Smooth muscle cell (in vitro differentiated cells): ENCODE measurements at regions not wholly inside any gene's neighbourhood (a gene's known extent, or its start where the extent isn't known, plus 50 kb on each side); places are given as distances from the start of the nearest gene placed in this dataset.
"Not testable (repeated sequence)": the region's sequence is repeated elsewhere in the genome, so short reads cannot be mapped to it uniquely, and the experiment has no call there.

Experiments used
- DNase-seq: peaks from one replicate; lab custom pipeline; 2025; ENCODE audit not compliant: unreplicated experiment; lab: John Stamatoyannopoulos, UW
- H2AFZ ChIP-seq: fragments of 200-600 bp; sonication (generic); 2 replicates; pipeline ENCODE4 v1.6.0; 2016; ENCODE audit warnings: antibody characterized with exemption, low read depth, mild to moderate bottlenecking
- H3F3A ChIP-seq: fragments of 200-600 bp; sonication (generic); 2 replicates; pipeline ENCODE4 v1.6.0; 2017; ENCODE audit warnings: antibody characterized with exemption, low read depth
- H3K27ac ChIP-seq: fragments of 200-600 bp; sonication (generic); 2 replicates; pipeline ENCODE4 v1.5.1; 2016; ENCODE audit warnings: low read depth, mild to moderate bottlenecking
- H3K27me3 ChIP-seq: fragments of 200-600 bp; sonication (generic); 2 replicates; pipeline ENCODE4 v1.6.1; 2016; ENCODE audit warnings: low read depth, mild to moderate bottlenecking
- H3K36me3 ChIP-seq: fragments of 200-600 bp; sonication (generic); 2 replicates; pipeline ENCODE4 v1.5.1; 2016; ENCODE audit warnings: low read depth
- H3K4me1 ChIP-seq: fragments of 200-600 bp; sonication (generic); 2 replicates; pipeline ENCODE4 v1.5.1; 2016; ENCODE audit warnings: low read depth
- H3K4me2 ChIP-seq: fragments of 200-600 bp; sonication (generic); 2 replicates; pipeline ENCODE4 v1.6.0; 2016; ENCODE audit warnings: mild to moderate bottlenecking
- H3K4me3 ChIP-seq: fragments of 200-600 bp; sonication (generic); 2 replicates; pipeline ENCODE4 v1.5.1; 2016; ENCODE audit warnings: mild to moderate bottlenecking
- H3K79me2 ChIP-seq: fragments of 200-600 bp; sonication (generic); 2 replicates; pipeline ENCODE4 v1.6.0; 2016; ENCODE audit warnings: low read depth, mild to moderate bottlenecking
- H3K9ac ChIP-seq: fragments of 200-600 bp; sonication (generic); 2 replicates; pipeline ENCODE4 v1.6.0; 2016; ENCODE audit warnings: low read depth
- H3K9me3 ChIP-seq: fragments of 200-600 bp; sonication (generic); replicated peaks from 2 replicates; pipeline ENCODE4 v1.5.1; 2016; ENCODE audit warnings: low read depth
- H4K20me1 ChIP-seq: fragments of 200-600 bp; sonication (generic); 2 replicates; pipeline ENCODE4 v1.6.0; 2016; ENCODE audit warnings: low read depth
- CTCF ChIP-seq: fragments of 200-600 bp; sonication (generic); IDR thresholded peaks from 2 replicates; pipeline ENCODE4 v1.5.1; 2017; ENCODE audit warnings: borderline replicate concordance, mild to moderate bottlenecking, antibody characterized with exemption; ENCODE audit not compliant: insufficient read depth, poor library complexity, severe bottlenecking
- WGBS: methylation state at CpG from one replicate; pipeline ENCODE4 v1.1.7; 2016; ENCODE audit warnings: low lambda C conversion rate; 5-methylcytosine and 5-hydroxymethylcytosine counted together

GRCh38 chr3:163508206-163508605 lies 1570.1 kb downstream of the SI start:
- no peak for TF ChIP-seq CTCF
- H3K27ac ChIP-seq, result no peak overlapping the region
- 73% methylated on average over 2 of the region's 2 CpGs for WGBS
- H2AFZ ChIP-seq, result no peak overlapping the region
- no peak overlapping the region for H3K9ac ChIP-seq
- no peaks in the 10 kb centered on the region for H3K27me3 ChIP-seq
- no peak for DNase-seq
- no peaks in the 10 kb centered on the region for H3F3A ChIP-seq
- H3K79me2 ChIP-seq, result no peaks in the 10 kb centered on the region
- H3K36me3 ChIP-seq, result no peaks in the 10 kb centered on the region
- no peak overlapping the region for H3K4me3 ChIP-seq
- H4K20me1 ChIP-seq, result no peaks in the 10 kb centered on the region
- H3K9me3 ChIP-seq, result no peaks in the 10 kb centered on the region
- no peak overlapping the region for H3K4me2 ChIP-seq
- H3K4me1 ChIP-seq, result no peaks in the 10 kb centered on the region

GRCh38 chr3:163504974-163505373 lies 1573.3 kb downstream of the SI start:
- Histone ChIP-seq H2AFZ (no peak overlapping the region), H3K4me2 (no peak overlapping the region), H3K9ac (no peak overlapping the region), H4K20me1 (no peaks in the 10 kb centered on the region), H3K4me1 (no peaks in the 10 kb centered on the region), H3K27me3 (no peaks in the 10 kb centered on the region), H3K79me2 (no peaks in the 10 kb centered on the region), H3K36me3 (no peaks in the 10 kb centered on the region), H3K4me3 (no peak overlapping the region), H3K9me3 (no peaks in the 10 kb centered on the region), H3K27ac (no peak overlapping the region), H3F3A (no peaks in the 10 kb centered on the region)
- TF ChIP-seq CTCF, result no peak
- no peak for DNase-seq

- H3K27me3 ChIP-seq, H3K4me2 ChIP-seq, H3K9me3 ChIP-seq, H3K79me2 ChIP-seq, H3K4me3 ChIP-seq, H3K36me3 ChIP-seq, H3K9ac ChIP-seq, H2AFZ ChIP-seq, H4K20me1 ChIP-seq, DNase-seq, H3F3A ChIP-seq, H3K4me1 ChIP-seq, H3K27ac ChIP-seq: not testable (repeated sequence)
- WGBS, result 92% methylated on average over 11 of the region's 11 CpGs
Observed at GRCh38 chr3:163499736-163500219, 1578.5 kb downstream of the SI start.

GRCh38 chr3:163498842-163499735 lies 1579.2 kb downstream of the SI start:
- not testable (repeated sequence) for H3K27ac ChIP-seq, H3F3A ChIP-seq, H3K9ac ChIP-seq, H3K36me3 ChIP-seq, H3K9me3 ChIP-seq, H3K79me2 ChIP-seq, H3K4me3 ChIP-seq, H3K27me3 ChIP-seq, DNase-seq, H3K4me1 ChIP-seq, H2AFZ ChIP-seq, H3K4me2 ChIP-seq, H4K20me1 ChIP-seq
- WGBS, result 97% methylated on average over 44 of the region's 47 CpGs
